ENCODE measurements at regions not wholly inside any gene's neighbourhood (a gene's known extent, or its start where the extent isn't known, plus 50 kb on each side); places are given as distances from the start of the nearest gene placed in this dataset.

- no peak for TF ChIP-seq POLR2AphosphoS5 (IDR thresholded peaks at IDR 0.05)
- TF ChIP-seq CTCF (IDR thresholded peaks at IDR 0.05): no peak
Measured at GRCh38 chr13:36616706-36617105, 57.1 kb upstream of the SERTM1 start.

Measured in stomach (tissue), 4 donors.